ENCODE measurements at regions not wholly inside any gene's neighbourhood (a gene's known extent, or its start where the extent isn't known, plus 50 kb on each side); places are given as distances from the start of the nearest gene placed in this dataset.

GRCh38 chr4:185941461-185941860 is 127.5 kb upstream of the TLR3 start:
- H3K79me2 ChIP-seq (replicated peaks; ENCODE audit: insufficient read depth, low read length), result no peaks in the 10 kb centered on the region
- no peak overlapping the region for H3K4me3 ChIP-seq (ENCODE audit: low read length)
- no peaks in the 10 kb centered on the region for H3F3A ChIP-seq (ENCODE audit: insufficient read depth, low read length, poor library complexity, severe bottlenecking)
- TF ChIP-seq MXI1 (conservative IDR thresholded peaks at IDR 0.05; ENCODE audit: poor library complexity, severe bottlenecking) (no peak), SMC3 (conservative IDR thresholded peaks at IDR 0.05; ENCODE audit: poor library complexity) (no peak), POLR2AphosphoS5 (IDR thresholded peaks at IDR 0.05) (no peak), CTCF (IDR thresholded peaks at IDR 0.05; ENCODE audit: poor library complexity, severe bottlenecking) (no peak), TAF1 (IDR thresholded peaks at IDR 0.05; ENCODE audit: low read depth) (no peak), RAD21 (conservative IDR thresholded peaks at IDR 0.05) (no peak), EZH2 (IDR thresholded peaks at IDR 0.05; ENCODE audit: borderline replicate concordance, insufficient read depth, low read length, poor library complexity, severe bottlenecking) (no peak), EP300 (conservative IDR thresholded peaks at IDR 0.05; ENCODE audit: poor library complexity, severe bottlenecking) (no peak)
- TF ChIP-seq, protein P1, sequence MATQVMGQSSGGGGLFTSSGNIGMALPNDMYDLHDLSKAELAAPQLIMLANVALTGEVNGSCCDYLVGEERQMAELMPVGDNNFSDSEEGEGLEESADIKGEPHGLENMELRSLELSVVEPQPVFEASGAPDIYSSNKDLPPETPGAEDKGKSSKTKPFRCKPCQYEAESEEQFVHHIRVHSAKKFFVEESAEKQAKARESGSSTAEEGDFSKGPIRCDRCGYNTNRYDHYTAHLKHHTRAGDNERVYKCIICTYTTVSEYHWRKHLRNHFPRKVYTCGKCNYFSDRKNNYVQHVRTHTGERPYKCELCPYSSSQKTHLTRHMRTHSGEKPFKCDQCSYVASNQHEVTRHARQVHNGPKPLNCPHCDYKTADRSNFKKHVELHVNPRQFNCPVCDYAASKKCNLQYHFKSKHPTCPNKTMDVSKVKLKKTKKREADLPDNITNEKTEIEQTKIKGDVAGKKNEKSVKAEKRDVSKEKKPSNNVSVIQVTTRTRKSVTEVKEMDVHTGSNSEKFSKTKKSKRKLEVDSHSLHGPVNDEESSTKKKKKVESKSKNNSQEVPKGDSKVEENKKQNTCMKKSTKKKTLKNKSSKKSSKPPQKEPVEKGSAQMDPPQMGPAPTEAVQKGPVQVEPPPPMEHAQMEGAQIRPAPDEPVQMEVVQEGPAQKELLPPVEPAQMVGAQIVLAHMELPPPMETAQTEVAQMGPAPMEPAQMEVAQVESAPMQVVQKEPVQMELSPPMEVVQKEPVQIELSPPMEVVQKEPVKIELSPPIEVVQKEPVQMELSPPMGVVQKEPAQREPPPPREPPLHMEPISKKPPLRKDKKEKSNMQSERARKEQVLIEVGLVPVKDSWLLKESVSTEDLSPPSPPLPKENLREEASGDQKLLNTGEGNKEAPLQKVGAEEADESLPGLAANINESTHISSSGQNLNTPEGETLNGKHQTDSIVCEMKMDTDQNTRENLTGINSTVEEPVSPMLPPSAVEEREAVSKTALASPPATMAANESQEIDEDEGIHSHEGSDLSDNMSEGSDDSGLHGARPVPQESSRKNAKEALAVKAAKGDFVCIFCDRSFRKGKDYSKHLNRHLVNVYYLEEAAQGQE (IDR thresholded peaks at IDR 0.05; ENCODE audit: borderline replicate concordance), result no peak
- no peaks in the 10 kb centered on the region for H3K9me2 ChIP-seq (ENCODE audit: insufficient read depth, low read length)
- H3K36me3 ChIP-seq (ENCODE audit: insufficient read depth, low read length), result no peaks in the 10 kb centered on the region
- H4K20me1 ChIP-seq (ENCODE audit: insufficient read depth), result no peaks in the 10 kb centered on the region
- no peak overlapping the region for H2AFZ ChIP-seq (ENCODE audit: low read depth, low read length)
- H3K27me3 ChIP-seq (ENCODE audit: insufficient read depth, low read depth, low read length), result no peaks in the 10 kb centered on the region
- no peak overlapping the region for H3K4me2 ChIP-seq (ENCODE audit: low read length)
- H3K9me3 ChIP-seq (ENCODE audit: low read length), result no peaks in the 10 kb centered on the region
- H3K9ac ChIP-seq (ENCODE audit: low read length), result no peak overlapping the region
- H3K27ac ChIP-seq (ENCODE audit: low read length), result no peak overlapping the region

DNA sequence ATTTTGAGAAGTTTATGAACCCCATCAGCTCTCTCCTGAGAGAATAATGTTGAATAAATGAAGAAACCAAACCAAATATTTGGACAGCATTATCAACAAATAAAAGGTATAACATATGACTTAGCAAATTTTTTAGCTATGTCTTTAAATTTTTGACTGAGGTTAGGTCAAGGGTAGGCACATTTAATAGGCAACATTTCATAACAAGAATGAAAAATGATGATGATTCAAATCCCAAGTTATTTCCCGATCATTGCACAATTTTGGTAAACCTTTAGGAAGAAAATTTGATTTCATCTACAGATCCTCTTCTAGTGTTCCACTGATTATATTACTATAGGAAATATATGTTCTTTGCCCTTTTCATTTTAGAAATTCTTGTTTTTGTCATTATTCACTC is 123.7 kb upstream of the TLR3 start:
- H3K9ac ChIP-seq (ENCODE audit: low read length), result no peak overlapping the region
- no peaks in the 10 kb centered on the region for H3K36me3 ChIP-seq (ENCODE audit: insufficient read depth, low read length)
- H3K27me3 ChIP-seq (ENCODE audit: insufficient read depth, low read depth, low read length), result no peaks in the 10 kb centered on the region
- no peak overlapping the region for H2AFZ ChIP-seq (ENCODE audit: low read depth, low read length)
- H3K9me2 ChIP-seq (ENCODE audit: insufficient read depth, low read length), result no peaks in the 10 kb centered on the region
- H3K79me2 ChIP-seq (replicated peaks; ENCODE audit: insufficient read depth, low read length), result no peaks in the 10 kb centered on the region
- no peaks in the 10 kb centered on the region for H3F3A ChIP-seq (ENCODE audit: insufficient read depth, low read length, poor library complexity, severe bottlenecking)
- H3K27ac ChIP-seq (ENCODE audit: low read length), result no peak overlapping the region
- no peak overlapping the region for H3K4me3 ChIP-seq (ENCODE audit: low read length)
- H4K20me1 ChIP-seq (ENCODE audit: insufficient read depth), result no peaks in the 10 kb centered on the region
- no peak overlapping the region for H3K4me2 ChIP-seq (ENCODE audit: low read length)
- TF ChIP-seq MXI1 (conservative IDR thresholded peaks at IDR 0.05; ENCODE audit: poor library complexity, severe bottlenecking) (no peak), POLR2AphosphoS5 (IDR thresholded peaks at IDR 0.05) (no peak), EP300 (conservative IDR thresholded peaks at IDR 0.05; ENCODE audit: poor library complexity, severe bottlenecking) (no peak), SMC3 (conservative IDR thresholded peaks at IDR 0.05; ENCODE audit: poor library complexity) (no peak), TAF1 (IDR thresholded peaks at IDR 0.05; ENCODE audit: low read depth) (no peak), RAD21 (conservative IDR thresholded peaks at IDR 0.05) (no peak), CTCF (IDR thresholded peaks at IDR 0.05; ENCODE audit: poor library complexity, severe bottlenecking) (no peak), EZH2 (IDR thresholded peaks at IDR 0.05; ENCODE audit: borderline replicate concordance, insufficient read depth, low read length, poor library complexity, severe bottlenecking) (no peak)
- TF ChIP-seq, protein P1 (IDR thresholded peaks at IDR 0.05; ENCODE audit: borderline replicate concordance), result no peak
- no peaks in the 10 kb centered on the region for H3K9me3 ChIP-seq (ENCODE audit: low read length)
